Kidney (tissue), 13 donors: ENCODE measurements at regions not wholly inside any gene's neighbourhood (a gene's known extent, or its start where the extent isn't known, plus 50 kb on each side); places are given as distances from the start of the nearest gene placed in this dataset.

ENCODE experiments used
- DNase-seq, 5 donors: peaks; one replicate each; pipeline ENCODE4 v3.0.0-alpha.2; 2013 to 2020
- FAIRE-seq: peaks from 2 replicates; lab custom pipeline; 2012; peaks lifted over from hg19 to GRCh38; lab: Jason Lieb, UNC
- H3K27ac ChIP-seq, 2 donors: one replicate each; pipeline ENCODE4 v1.7.0; 2013; ENCODE audit warnings: low read depth in 2 of 2, low read length in 2 of 2, inconsistent platforms in 1 of 2
- H3K27me3 ChIP-seq: one replicate; pipeline ENCODE4 v1.7.1; 2013; ENCODE audit warnings: low read length, inconsistent platforms; ENCODE audit not compliant: control insufficient read depth, insufficient read depth
- H3K36me3 ChIP-seq, 3 donors: one replicate each; pipeline versions ENCODE4 v1.7.0 to v1.7.1; 2013; ENCODE audit warnings: low read length in 3 of 3, control low read depth in 1 of 3, inconsistent platforms in 1 of 3; ENCODE audit not compliant: insufficient read depth in 3 of 3, control insufficient read depth in 2 of 3
- H3K4me1 ChIP-seq, 3 donors: one replicate each; pipeline versions ENCODE4 v1.7.0 to v1.7.1; 2013; ENCODE audit warnings: low read length in 3 of 3, inconsistent platforms in 1 of 3, low read depth in 1 of 3; ENCODE audit not compliant: control insufficient read depth in 2 of 3, insufficient read depth in 2 of 3
- H3K4me3 ChIP-seq, 3 donors: one replicate each; pipeline versions ENCODE4 v1.7.0 to v1.8.1; 2013; ENCODE audit warnings: low read length in 3 of 3, control low read depth in 1 of 3, inconsistent platforms in 1 of 3
- H3K9ac ChIP-seq, 3 donors: one replicate each; pipeline versions ENCODE4 v1.7.0 to v1.7.1; 2013; ENCODE audit warnings: low read length in 3 of 3, control low read depth in 1 of 3, inconsistent platforms in 1 of 3
- H3K9me3 ChIP-seq, 3 donors: one replicate each; pipeline versions ENCODE4 v1.7.0 to v1.7.1; 2013; ENCODE audit warnings: low read length in 3 of 3, control low read depth in 1 of 3, inconsistent platforms in 1 of 3; ENCODE audit not compliant: control insufficient read depth in 2 of 3, insufficient read depth in 1 of 3
- CTCF ChIP-seq: IDR thresholded peaks from 3 replicates; pipeline ENCODE4 v1.5.1; 2012; ENCODE audit warnings: mild to moderate bottlenecking, moderate library complexity, borderline replicate concordance; ENCODE audit not compliant: insufficient read depth; ENCODE audit errors: extremely low read depth
- intact Hi-C: fragments of 100-400 bp; cut with DNase I; formaldehyde crosslinking; loops from one replicate; pipeline ENCODE4 v1.11.1; 2022
- donor health status: control.
- donor health status: control.
- donor health status: control.
- donor health status: control.
- donor health status: control.
- donor health status: DM: yes; HTN: yes; CAD: no.
- donor health status: Normal renal cell carcinoma (clear cell type).

- no peak for FAIRE-seq
- Histone ChIP-seq H3K9ac (no peak overlapping the region), H3K27me3 (no peaks in the 10 kb centered on the region), H3K36me3 (no peaks in the 10 kb centered on the region), H3K4me1 (no peaks in the 10 kb centered on the region), H3K9me3 (no peaks in the 10 kb centered on the region), H3K4me3 (no peak overlapping the region), H3K27ac (no peak overlapping the region)
- TF ChIP-seq CTCF = no peak
- intact Hi-C loops = no loop called here
- no peak for DNase-seq
Observed at GRCh38 chr1:192756847-192757246, 52.0 kb upstream of the RGS2 start.

GRCh38 chr1:192758492-192758891 lies 50.3 kb upstream of the RGS2 start:
- Histone ChIP-seq H3K36me3 (no peaks in the 10 kb centered on the region), H3K27me3 (no peaks in the 10 kb centered on the region), H3K4me3 (no peak overlapping the region), H3K9ac (no peak overlapping the region), H3K27ac (no peak overlapping the region), H3K9me3 (no peaks in the 10 kb centered on the region), H3K4me1 (no peaks in the 10 kb centered on the region)
- intact Hi-C loops = no loop called here
- TF ChIP-seq CTCF = no peak
- FAIRE-seq (no peak), DNase-seq (no peak)
